Pancreas (tissue), 10 donors: ENCODE measurements at regions not wholly inside any gene's neighbourhood (a gene's known extent, or its start where the extent isn't known, plus 50 kb on each side); places are given as distances from the start of the nearest gene placed in this dataset.

Experiments used
- ATAC-seq, 4 donors: fragments of 200-7000 bp; cut with Tn5 transposase; one replicate each; pipeline versions ENCODE4 v1.8.0 to v1.9.1; 2020; ENCODE audit warnings: mild to moderate bottlenecking in 4 of 4, moderate library complexity in 4 of 4
- DNase-seq, 6 donors: peaks; one replicate each; pipeline ENCODE4 v3.0.0-alpha.2; 2020
- FAIRE-seq: peaks from 2 replicates; lab custom pipeline; 2012; peaks lifted over from hg19 to GRCh38; lab: Jason Lieb, UNC
- H3K27ac ChIP-seq, 4 donors: fragments of 200-600 bp; sonication (generic); 1 replicate in 3 of 4; 2 replicates in 1 of 4; pipeline versions ENCODE4 v1.5.0 to v1.8.0; 2020
- H3K27me3 ChIP-seq, 4 donors: fragments of 200-600 bp; one replicate each; pipeline ENCODE4 v1.8.0; 2021
- H3K36me3 ChIP-seq, 3 donors: fragments of 200-600 bp; sonication (generic) in 1 of 3; one replicate each; pipeline versions ENCODE4 v1.5.0 to v1.8.0; 2020 to 2021
- H3K4me1 ChIP-seq, 3 donors: fragments of 200-600 bp; one replicate each; pipeline ENCODE4 v1.8.0; 2021
- H3K4me3 ChIP-seq, 4 donors: fragments of 200-600 bp; sonication (generic) in 2 of 4; one replicate each; pipeline versions ENCODE4 v1.5.0 to v1.8.0; 2020 to 2021
- H3K9me3 ChIP-seq, 4 donors: fragments of 200-600 bp; one replicate each; pipeline ENCODE4 v1.8.0; 2021
- WGBS, 2 donors: extraction: QIAGEN DNeasy Blood & Tissue Kit; methylation state at CpG; one replicate each; pipeline ENCODE4 v1.1.7; 2013; 5-methylcytosine and 5-hydroxymethylcytosine counted together
- intact Hi-C, 3 donors: fragments of 100-400 bp; cut with DNase I; formaldehyde crosslinking; loops; one replicate each; pipeline versions ENCODE4 v1.11.1 to v1.14.2; 2022
- TF ChIP-seq, protein P1 (sequence below), 4 donors: fragments of 200-600 bp; sonication (generic) in 3 of 4; IDR thresholded peaks; one replicate each; pipeline versions ENCODE4 v1.5.0 to v1.8.0; 2021; ENCODE audit warnings: antibody characterized with exemption in 4 of 4
- donor health status: healthy with polysubstance abuse.
- donor health status: DM: no; HTN: no; CAD: no; lungs with moderate emphysema.
- donor health status: DM: no; HTN: no; CAD: no.
- donor health status: control.
- donor health status: control.
- donor health status: Bipolar disorder and iron deficiency.
- donor health status: DM: yes; HTN: yes; CAD: no.
- donor health status: DM: no; HTN: no; CAD: no.
- donor health status: DM: no; HTN: no; CAD: no.
- donor health status: DM: yes; HTN: yes; CAD: no.

DNA sequence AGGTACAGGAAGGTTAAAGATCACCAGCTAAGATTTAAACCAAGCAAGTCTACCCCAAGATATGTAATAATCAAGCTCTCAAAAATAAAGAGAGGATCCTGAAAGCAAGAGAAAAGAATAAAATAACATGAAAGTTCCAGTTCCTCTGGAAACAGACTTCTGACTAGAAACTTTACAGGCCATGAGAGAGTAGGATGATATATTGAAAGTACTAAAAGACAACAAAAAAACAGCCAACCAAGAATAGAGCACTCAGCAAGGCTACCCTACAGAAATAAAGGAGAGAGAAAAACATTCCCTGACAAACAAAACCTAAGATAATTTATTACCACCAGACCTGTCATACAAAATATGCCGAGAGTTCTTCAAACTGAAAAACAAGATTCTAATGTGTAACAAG lies 450.5 kb downstream of the ARAP2 start:
- 66 to 69% methylated on average over 1 of the region's 1 CpG for WGBS, 2 donors
- Histone ChIP-seq H3K27ac (no peak overlapping the region), H3K4me3 (no peak overlapping the region), H3K27me3 (peaks cover 0 to 5% (median 0%) of the 10 kb centered on the region in 4 donors), H3K36me3 (no peaks in the 10 kb centered on the region), H3K4me1 (no peaks in the 10 kb centered on the region), H3K9me3 (peaks cover 0 to 5% (median 2%) of the 10 kb centered on the region in 4 donors)
- intact Hi-C loops: no loop called here
- no peak for FAIRE-seq
- DNase-seq: no peak
- no peak for ATAC-seq
- TF ChIP-seq, protein P1, sequence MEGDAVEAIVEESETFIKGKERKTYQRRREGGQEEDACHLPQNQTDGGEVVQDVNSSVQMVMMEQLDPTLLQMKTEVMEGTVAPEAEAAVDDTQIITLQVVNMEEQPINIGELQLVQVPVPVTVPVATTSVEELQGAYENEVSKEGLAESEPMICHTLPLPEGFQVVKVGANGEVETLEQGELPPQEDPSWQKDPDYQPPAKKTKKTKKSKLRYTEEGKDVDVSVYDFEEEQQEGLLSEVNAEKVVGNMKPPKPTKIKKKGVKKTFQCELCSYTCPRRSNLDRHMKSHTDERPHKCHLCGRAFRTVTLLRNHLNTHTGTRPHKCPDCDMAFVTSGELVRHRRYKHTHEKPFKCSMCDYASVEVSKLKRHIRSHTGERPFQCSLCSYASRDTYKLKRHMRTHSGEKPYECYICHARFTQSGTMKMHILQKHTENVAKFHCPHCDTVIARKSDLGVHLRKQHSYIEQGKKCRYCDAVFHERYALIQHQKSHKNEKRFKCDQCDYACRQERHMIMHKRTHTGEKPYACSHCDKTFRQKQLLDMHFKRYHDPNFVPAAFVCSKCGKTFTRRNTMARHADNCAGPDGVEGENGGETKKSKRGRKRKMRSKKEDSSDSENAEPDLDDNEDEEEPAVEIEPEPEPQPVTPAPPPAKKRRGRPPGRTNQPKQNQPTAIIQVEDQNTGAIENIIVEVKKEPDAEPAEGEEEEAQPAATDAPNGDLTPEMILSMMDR (IDR thresholded peaks at IDR 0.05): no peak

DNA sequence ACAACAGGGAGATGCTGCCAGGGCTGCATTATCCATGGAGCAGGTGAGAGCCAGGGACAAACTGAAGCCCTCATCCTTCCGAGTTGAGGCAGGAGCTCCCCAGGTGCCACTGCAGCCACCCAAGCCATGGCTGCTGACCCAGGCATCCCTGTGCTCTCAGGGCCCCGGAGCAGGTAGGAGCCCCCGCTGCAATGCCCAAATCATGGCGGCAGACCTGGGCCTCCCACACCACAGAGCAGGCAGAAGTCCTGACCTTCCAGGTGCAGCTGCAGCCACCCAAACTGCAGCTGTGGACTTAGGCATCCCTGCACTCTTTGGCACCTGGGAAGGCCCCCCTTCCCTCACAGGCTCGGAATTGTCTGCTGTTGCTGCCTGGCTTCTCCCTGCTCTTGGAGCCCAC lies 443.6 kb downstream of the ARAP2 start:
- TF ChIP-seq, protein P1 (IDR thresholded peaks at IDR 0.05): no peak
- no peak for ATAC-seq
- 68 to 85% methylated on average over 5 of the region's 5 CpGs for WGBS, 2 donors
- DNase-seq: peak in 2 of 6 donors; percentile 33 to 46
- H3K9me3 ChIP-seq: peaks cover 0 to 5% (median 2%) of the 10 kb centered on the region in 4 donors
- H3K36me3 ChIP-seq: no peaks in the 10 kb centered on the region
- H3K4me1 ChIP-seq: no peaks in the 10 kb centered on the region
- intact Hi-C loops: no loop called here
- no peak for FAIRE-seq
- H3K27ac ChIP-seq: no peak overlapping the region
- no peak overlapping the region for H3K4me3 ChIP-seq
- H3K27me3 ChIP-seq: no peaks in the 10 kb centered on the region

DNA sequence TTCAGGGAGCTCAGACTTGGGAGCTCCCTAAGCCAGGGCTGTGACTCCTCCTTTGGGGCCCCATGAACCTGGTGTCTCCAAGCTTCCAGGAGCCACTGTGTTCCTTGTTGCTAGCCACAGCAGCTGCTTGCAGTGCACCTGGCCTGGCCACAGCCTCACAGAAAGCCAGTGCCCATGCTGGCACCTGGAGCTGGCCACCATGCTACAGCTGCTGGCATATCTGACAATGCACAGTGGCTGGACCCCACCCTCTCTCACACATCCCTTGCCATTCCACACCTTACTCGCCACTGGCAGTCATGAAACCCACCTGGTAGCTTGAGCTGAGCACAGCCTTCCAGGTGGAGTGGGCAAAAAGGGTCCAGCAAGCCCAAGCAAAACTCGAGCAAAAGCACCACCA lies 441.7 kb downstream of the ARAP2 start:
- Histone ChIP-seq H3K4me1 (no peaks in the 10 kb centered on the region), H3K9me3 (no peaks in the 10 kb centered on the region), H3K27me3 (no peaks in the 10 kb centered on the region), H3K27ac (no peak overlapping the region), H3K4me3 (no peak overlapping the region), H3K36me3 (no peaks in the 10 kb centered on the region)
- DNase-seq (peak in 1 of 6 donors; percentile 49), FAIRE-seq (no peak), ATAC-seq (no peak)
- 54 to 56% methylated on average over 2 of the region's 2 CpGs for WGBS, 2 donors
- intact Hi-C loops: no loop called here
- TF ChIP-seq, protein P1 (IDR thresholded peaks at IDR 0.05): no peak

DNA sequence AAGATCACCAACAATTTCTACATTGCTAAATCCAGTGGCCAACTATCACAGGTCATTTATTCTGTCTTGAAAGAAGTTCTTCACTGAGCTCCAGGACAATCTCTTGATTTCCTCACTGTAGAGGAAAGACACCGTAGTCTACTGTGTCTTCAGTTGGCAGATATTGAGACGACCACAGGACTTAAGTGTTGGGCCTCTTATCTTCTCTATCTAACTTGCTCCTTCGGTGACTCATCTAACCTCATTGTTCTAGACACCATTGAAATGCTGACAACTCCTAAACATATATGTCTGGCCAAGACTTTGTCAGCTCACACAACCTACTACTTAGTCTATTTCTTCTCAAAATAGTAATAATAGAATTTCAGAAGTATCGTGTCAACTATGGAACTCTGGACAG lies 425.8 kb downstream of the ARAP2 start:
- FAIRE-seq (no peak), DNase-seq (no peak), ATAC-seq (no peak)
- no peaks in the 10 kb centered on the region for H3K27me3 ChIP-seq
- no peaks in the 10 kb centered on the region for H3K9me3 ChIP-seq
- H3K36me3 ChIP-seq: no peaks in the 10 kb centered on the region
- WGBS, 2 donors: 61 to 68% methylated on average over 4 of the region's 4 CpGs
- no peaks in the 10 kb centered on the region for H3K4me1 ChIP-seq
- H3K4me3 ChIP-seq: no peak overlapping the region
- TF ChIP-seq, protein P1 (IDR thresholded peaks at IDR 0.05): no peak
- intact Hi-C loops: no loop called here
- H3K27ac ChIP-seq: no peak overlapping the region

DNA sequence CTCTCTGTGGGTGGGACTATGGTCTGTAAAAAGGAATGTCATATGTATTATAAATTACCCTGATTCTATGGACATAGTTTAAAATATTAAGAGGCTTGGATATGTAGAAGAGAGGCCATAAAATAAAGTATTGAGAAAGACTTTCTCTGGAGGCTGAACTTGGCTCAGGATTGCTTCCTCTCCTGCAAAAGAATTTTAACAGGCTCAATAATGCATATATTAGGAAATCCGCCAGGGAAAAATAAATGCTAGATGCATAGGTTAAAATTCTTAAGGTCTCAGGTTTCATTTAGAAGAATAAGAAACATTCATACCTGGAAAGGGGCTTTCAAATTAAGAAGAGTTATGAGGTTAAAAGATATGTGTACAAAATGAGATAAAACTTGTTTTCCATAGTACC lies 424.3 kb downstream of the ARAP2 start:
- TF ChIP-seq, protein P1 (IDR thresholded peaks at IDR 0.05): no peak
- DNase-seq (no peak), FAIRE-seq (no peak), ATAC-seq (no peak)
- Histone ChIP-seq H3K4me3 (no peak overlapping the region), H3K4me1 (no peaks in the 10 kb centered on the region), H3K27me3 (no peaks in the 10 kb centered on the region), H3K27ac (no peak overlapping the region), H3K9me3 (no peaks in the 10 kb centered on the region), H3K36me3 (no peaks in the 10 kb centered on the region)
- 51% methylated on average over 1 of the region's 1 CpG for WGBS, 2 donors
- intact Hi-C loops: no loop called here
